ENCODE measurements at regions not wholly inside any gene's neighbourhood (a gene's known extent, or its start where the extent isn't known, plus 50 kb on each side); places are given as distances from the start of the nearest gene placed in this dataset.

DNA sequence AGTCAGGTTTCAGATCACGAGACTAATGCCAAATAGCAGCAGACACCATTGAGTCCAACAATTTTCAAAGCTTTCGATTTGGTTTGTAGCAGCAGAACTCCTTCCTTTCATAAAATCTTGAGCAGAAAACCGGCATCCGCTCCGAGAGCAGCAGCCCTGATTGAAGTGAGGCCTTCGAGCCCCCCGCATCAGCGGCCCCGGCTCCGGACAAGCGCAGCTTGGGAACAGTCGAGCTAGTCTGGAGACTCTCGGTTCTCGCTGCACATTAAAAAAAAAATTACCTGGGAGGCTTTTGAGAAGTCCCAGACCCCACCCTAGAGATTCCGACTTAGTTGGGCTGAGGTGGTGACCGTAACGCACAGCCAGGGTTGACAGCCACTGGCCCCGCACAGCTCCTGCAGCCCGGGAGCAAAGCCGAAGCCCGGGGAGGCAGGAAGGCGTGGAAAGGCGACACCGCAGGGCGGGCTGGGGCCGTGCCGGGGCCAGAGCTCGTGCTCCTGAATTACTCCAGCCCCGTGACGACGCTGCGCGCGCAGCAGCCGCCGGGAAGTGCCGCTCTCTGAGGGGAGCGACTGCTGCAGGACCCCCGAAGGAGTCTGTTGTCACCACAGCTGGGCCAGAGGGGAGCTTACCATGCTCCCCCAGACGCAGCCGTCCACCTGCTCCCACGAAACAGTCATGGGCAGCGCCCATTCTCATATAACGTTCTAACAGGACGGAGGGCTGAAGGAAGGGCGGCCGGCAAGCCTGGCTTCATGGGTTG is 57.8 kb downstream of the SPATA19 start:
- DNase-seq = peak; percentile 80

DNA sequence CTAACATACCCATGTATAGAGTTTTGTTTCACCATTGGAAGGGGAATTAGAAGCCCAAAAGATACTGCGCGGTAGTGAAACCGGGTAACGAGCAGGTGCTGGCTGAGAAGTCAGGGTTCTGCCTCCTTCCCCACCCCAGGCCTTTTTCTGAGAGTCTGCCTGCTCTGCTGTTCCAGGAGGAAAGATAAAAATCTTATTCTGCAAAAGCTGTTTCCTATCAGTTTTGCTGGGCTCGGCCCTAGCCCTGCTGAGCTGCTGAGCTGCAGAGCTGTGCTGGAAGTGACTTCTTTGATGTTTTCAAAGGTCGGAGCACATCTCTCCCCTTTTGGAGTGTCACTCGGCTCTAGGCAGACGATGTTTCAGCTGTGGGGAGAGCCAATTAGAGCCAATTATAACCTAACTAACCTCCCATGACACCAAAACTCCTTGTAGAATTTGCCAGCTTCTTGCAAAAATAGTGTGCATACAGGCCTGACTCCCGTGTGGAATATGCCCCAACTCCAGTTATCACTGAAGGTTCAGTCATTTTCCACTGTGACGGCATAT is 59.4 kb downstream of the SPATA19 start:
- peak; percentile 20 for DNase-seq

DNA sequence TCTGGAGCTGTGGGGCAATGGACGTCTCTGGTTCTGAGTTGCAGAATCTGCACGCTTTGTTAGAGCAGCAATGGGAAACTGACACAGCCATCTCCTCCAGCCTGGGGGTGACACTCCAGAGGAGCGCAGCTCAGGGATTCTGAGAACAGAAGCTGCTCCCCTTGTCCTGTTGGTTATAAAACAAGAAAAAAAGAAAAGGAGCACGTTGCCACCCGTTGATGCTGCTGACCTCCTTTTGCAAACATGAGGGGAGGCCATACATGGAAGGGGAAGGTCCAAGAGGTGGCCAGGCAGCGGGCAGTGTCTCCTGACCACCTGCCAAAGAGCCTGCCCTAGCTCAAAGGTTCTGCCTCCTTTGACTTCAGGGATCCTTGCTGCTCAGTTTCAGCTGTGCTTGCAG is 61.0 kb downstream of the SPATA19 start:
- no peak for DNase-seq

DNA sequence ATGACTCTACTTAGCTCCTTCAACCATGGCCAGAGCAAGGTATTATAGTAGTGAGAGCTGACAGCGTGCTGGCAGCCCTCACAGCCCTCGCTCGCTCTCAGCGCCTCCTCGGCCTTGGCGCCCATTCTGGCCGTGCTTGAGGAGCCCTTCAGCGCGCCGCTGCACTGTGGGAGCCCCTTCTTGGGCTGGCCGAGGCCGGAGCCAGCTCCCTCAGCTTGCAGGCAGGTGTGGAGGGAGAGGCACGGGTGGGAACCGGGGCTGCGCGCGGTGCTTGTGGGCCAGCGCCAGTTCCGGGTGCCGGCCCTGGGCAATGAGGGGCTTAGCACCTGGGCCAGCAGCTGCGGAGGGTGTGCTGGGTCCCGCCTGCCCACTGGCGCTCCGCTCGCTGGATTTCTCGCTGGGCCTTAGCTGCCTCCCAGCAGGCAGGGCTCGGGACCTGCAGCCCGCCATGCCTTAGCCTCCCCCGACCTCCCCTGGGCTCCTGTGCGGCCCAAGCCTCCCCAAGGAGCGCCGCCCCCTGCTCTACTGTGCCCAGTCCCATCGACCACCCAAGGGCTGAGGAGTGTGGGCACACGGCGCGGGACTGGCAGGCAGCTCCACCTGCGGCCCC is 63.1 kb downstream of the SPATA19 start:
- DNase-seq = no peak

DNA sequence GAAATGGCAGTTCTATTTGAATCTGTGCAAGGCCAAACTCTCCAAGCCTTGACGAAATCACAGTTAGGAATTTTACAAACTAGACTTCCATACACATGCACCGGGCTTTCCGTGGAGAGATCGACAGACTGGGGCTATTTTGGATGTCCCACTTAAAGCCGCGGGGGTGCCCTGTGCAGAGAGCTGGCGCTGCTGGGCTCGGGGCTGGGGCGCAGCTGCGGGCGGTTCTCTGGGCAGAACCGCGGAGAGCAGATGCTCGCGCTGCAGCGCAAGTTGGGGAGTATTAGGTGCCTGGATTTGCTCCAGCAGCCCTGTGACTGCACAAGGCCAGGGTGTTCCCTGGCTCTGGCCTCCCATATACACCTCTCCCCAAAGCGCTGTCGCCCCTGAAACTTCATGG is 67.2 kb downstream of the SPATA19 start:
- no peak for DNase-seq

DNA sequence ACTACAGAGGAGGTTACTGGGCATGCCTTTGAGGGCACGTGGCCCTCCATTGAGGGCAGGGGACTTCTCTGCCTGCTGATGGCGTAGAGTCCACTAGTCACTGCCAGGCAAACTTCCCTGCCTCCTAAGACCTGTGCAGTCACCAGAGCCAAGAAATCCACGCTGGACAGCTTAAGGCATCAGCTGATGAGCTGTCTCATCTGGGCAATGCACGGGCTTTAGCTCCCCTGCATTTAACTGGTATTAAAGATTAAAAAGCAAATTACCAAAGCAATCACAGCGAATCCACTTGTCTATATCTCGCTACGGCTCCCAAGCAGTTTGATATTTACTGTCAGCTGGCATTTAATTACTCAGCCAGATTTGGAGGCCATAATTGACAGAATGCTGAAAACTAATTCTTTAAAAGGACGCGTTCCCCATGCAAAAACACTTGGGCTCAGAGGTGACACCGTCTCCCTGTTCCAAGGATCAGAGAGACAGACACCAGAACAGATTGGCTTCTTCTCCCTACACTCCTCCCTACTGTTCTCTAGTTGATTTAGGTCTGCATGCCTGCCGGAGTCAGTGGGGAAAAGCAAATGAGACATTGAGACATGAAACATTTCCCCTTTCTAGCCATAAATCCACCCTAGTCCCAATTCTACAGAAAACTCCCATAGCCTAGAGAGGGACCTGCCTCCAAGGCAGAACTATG is 68.5 kb downstream of the SPATA19 start:
- no peak for DNase-seq

DNA sequence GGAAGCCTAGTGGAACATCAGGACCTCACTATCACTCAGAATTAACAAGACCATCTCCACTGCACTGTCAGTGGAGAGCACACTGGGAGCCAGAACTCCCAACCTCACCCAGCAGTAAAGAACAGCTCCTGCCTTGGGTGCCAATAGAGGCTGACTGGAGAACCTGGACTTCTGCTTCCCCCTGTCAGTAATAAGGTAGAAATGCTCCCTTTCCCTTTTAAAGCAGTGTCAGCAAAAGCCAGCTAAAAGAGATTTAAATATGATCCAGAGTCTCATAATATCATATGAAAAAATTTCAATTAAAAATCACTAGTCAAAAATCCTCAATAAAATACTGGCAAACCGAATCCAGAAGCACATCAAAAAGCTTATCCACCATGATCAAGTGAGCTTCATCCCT is 82.8 kb downstream of the SPATA19 start:
- peak; percentile 15 for DNase-seq

DNA sequence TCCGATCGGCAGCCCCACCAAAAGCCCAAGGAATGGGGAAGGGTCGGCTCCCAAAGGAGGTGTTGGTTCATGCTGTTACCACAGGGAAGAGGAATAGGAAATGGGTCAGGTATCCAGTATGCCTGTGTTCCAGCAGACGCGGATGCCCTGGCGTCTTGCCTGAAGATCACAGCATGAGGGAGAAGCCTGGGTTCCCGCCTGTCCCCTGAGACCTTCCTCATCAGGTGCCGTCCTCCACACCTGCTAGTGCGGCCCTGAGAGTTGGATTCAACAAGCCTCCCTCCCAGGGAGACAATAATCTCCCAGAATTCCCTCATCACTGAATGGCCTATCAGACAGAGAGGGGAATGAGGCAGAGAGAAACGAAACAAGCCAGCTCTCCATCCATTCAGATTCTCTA is 92.2 kb downstream of the SPATA19 start:
- DNase-seq = no peak

DNA sequence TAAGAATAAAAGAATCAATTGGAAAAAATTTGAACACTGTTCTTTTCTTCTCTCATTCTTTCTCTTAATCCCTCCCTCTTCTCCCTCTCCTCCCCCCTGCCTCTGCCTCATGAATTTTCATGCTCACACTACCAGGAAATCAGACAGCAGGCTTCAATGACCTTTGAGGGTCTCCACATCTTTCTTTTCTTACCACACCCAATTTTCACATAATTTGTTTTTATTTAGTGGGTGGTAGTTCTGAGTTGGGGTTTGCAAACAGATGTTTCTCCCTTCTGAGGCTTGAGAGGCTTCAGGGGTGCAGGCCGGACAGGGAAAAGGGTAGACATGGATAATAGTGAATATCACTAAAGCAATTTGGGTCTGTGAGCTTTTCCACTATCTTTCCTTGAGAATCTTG is 95.5 kb downstream of the SPATA19 start:
- no peak for DNase-seq

DNA sequence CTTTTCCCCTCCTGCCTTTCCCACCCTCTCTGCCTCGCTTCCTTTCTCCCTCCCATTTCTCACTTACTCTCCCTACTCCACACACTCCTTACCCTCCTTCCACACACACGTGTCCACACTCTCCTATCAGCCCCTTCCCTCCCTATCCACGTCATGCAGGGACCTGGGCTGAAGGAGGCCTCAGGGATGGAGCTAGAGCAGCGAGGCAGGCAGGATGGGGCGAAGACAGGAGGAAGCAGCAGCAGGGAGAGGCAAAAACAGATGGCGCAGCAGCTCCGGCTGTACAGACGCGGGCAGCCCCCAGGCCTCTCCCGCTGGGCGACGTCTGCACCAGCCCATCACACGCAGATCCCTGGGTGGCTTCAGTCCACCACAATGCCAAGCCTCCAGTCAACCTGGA is 97.9 kb downstream of the SPATA19 start:
- no peak for DNase-seq

DNA sequence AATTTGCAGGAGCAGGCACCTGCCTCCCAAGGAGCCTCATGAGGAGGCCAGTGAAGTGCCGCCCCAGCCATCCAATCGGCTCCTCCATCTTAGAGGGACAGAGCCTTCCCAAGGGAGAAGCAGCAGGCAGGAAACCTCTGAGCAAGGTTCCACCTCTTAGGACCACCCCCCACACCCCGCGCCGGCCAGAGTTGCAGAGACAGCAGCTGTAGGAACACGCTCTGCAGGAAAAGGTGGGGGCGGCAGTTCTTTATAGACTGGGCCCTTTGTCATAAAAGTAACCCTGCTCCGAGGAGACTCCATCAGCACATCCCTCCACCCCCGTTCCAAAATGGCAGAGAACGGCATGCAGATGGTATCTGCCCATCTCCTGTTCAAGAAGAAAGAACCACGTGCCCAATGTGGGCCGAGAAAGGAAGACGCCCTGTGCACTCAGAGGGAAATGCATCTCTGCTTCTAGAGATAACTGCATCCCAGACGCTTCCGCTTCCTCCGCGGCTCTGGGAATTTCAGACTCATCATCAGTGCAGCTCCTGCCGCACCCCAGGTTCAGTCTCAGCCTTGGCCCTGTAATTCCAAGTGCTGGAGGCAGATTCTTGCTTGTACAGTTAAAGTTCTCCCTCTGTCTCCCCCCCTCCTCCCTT is 98.5 kb downstream of the SPATA19 start:
- no peak for DNase-seq

DNA sequence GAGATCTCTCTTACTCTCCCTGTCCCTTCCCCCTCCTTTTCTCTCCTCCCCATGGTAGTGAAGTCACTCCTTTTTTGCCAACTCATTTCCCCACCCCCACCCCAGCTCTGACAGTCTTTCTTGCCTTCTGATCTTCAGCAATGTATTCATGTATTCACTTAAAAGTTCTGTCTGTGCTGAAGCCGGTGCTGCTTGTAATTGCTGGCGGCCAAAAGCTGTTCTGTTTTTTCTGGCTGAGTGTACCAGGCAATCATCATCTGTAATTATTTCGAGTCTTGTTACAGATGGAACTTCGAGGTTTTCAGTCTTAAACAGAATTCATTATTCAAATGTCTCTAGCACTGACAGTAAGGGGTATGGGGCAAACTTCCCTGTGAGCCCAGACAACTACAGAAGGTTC is 99.5 kb downstream of the SPATA19 start:
- no peak for DNase-seq

DNA sequence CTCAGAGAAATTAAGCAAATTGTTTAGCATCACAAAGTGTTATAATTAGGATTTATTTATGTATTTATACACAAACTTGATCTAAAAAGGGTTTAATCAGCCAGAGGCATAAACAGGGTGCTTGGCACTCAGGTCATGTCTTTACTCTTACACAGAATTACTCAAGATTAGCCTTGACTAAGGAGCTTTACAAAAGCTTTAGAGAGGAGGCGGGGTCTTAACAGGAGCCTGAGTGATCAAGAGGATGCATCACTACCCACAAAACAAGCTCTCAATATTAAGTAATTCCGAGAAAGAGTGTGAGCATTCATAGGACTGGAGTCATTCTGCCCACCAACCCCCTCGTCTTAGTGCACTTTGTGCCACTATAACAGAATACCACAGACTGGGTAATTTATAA is 103.0 kb downstream of the SPATA19 start:
- no peak for DNase-seq

DNA sequence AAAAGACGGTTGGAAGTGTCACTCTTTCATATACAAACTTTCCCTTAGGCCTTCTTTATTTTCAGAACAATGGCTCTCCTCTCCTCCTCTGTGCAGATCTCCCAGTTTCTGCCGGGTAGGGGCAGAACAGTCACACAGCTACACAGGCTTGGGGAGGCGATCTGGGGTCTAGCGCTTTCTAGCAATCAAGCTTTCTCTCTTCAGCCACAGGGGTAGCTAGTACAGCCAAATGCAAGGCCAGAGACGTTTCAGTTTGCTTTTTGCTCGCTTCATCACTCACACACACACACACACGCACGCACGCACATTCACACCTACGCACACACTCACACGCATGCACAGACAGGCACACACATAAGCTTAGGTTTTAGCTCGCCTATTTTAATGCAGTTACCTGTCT is 104.3 kb downstream of the SPATA19 start:
- no peak for DNase-seq

DNA sequence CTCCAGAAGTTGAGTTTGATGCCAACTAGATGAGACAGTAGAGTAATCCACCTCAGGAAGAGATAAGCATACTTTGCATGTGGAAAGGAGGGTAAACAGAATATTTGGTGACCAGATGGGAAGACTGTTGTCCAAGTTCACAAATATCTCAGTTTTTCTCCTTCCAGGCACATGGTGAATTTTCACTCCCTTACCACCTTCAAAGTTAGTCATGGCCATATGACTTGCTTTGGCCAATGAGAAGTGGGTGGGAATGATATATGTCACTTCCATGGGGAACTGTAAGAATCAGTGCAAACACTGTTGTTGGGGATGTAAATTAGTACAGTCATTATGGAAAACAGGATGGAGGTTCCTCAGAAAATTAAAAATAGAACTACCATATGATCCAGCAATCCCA is 105.8 kb downstream of the SPATA19 start:
- DNase-seq = no peak

DNA sequence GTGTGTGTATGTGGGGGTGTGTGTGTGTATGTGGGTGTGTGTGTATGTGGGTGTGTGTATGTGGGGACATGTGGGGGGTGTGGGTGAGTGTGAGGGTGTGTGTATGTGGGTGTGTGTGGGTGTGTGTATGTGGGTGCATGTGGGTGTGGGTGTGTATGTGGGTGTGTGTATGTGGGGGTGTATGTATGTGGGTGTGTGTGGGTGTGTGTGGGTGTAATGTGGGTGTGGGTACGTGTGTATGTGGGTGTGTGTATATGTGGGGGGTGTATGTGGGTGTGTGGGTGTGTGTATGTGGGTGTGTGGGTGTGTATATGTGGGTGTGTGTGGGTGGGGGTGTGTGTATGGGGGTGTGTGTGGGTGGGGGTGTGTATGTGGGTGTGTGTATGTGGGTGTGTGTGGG is 106.7 kb downstream of the SPATA19 start:
- no peak for DNase-seq

DNA sequence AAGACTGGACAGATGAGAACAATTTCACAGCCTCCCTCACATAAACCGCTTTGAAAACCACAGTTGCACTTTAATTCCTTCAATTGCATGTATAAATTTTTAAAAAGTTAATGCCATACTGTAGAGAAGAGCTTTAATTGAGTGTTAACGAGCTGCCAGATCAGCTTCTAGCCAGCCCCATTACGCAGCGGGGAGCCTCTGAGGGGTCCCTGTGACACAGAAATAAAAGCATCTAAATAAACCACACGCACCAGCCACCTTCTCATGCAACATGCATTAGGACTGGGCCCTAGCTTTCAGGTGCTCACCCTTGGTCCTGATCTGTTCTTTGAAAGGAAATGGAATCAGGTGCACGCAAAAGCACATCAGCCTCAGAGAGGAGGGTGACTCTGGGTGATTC is 111.7 kb downstream of the SPATA19 start:
- no peak for DNase-seq

DNA sequence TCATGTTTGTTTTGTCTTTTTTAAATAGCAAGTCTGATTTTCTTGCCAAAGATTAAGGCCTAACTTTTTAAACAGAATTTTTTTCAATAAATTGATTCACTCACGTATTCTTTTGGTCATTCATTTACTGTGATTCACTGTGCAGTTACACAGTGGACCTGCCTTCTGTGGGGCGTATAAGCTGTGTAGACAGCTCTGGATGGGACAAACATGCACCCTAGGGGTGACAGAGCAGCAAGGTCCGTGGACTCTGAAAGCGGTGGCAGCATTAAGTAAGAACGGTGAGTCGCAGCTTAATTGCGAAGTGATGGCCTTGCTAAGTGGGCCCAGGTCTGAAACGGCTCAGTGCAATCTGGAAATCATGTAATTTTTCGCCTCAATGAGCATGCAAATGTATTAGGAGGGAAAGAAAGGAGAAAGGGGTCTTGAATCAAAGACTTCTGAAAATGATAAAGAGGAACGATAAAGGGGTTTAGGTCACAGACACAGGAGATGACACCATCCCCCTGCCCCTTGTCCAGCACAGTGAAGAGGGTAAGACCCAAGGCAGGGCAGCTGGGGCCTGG is 113.1 kb downstream of the SPATA19 start:
- DNase-seq = no peak

DNA sequence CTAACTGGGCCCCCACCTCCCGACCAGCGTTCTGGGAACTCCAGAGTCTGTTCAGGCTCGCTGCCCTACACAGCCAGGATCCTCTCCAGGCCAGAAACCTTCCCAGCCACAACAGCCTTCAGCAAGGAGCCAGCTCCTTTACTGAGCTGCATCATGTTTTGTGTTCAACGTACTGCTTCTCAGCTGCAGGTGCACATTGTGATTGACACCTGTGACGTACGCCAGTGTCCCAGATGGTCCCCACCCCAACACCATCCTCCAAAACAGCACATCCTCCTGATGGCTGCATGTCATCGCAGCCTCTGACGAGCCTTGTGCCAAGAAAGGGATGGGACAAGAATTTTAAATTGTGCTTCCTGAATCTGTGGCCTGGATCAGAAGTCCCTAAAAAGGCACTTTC is 117.5 kb downstream of the SPATA19 start:
- no peak for DNase-seq

DNA sequence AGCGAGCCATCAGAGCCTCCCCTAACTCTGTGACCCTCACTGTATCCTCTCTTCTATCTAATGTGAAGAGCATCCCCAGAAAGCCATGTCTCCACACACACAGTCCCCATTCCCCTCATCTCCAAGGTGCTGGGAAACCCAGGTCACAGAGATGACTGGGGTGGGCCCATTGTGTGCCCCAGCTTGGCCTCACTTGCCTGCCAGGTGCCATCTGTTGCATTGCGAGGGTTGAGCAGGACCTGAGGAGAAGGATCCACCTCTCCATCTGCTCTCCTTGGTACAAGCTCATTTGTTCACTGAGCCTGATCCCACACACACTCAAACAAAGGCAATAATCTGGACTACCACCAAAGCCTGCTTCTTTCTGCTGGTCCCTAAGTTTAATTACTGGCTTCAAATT is 118.8 kb downstream of the SPATA19 start:
- peak; percentile 26 for DNase-seq

DNA sequence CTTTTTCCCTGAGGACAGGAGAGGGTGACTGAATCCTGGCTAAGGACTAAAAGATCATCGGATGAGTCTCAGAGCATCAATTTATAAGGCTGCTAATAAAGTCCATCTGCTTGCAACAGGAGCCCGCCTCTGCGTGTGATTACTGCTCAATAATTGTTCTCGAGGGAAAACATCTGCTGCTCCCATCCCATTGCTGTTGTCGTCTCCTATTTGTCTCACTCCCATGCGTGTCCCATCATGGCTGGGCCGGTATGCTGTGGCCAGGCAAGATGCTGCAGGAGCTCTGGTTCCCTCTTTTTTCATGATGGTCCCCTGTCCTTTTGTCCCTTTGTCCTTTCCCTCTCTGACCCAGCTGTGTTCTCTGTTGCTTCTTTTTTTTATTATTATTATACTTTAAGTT is 121.2 kb downstream of the SPATA19 start:
- DNase-seq = no peak

DNA sequence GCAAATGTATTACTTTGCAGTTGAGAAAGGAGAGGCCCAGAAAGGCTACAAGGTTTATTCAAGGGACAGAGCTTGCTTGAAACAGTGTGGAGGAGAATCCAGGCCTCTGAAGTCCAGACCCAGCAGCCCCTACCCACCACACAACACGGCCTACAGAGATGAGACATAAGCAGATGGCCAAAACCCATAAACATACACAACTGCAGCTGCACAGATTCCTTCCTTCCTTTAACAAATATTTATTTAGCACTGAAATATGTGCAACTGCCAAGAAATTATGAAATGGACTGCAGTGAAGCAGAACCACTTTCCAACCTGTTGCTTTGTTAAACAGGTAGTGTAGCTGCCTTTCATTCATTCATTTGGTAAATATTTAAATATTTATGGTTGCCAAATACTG is 122.3 kb downstream of the SPATA19 start:
- DNase-seq = peak; percentile 97

DNA sequence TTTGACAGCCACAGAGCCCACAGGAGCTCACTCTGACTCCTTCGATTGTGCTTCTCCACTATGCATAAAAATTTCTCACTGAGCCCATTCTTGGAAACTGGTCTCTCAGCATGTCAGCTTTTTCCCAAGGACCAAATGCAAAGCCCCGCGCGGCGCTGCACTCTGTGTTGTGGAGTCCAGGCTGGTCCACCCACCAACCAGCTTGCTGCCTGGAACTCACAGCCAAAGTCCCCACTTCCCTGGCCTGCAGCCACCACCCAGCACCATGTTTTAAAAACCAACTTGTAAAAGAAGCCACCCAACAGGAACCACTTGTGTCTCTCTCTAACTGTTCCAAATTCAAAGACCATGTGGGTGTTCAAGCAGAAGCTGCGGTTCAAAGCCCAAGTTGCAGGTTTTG is 124.4 kb downstream of the SPATA19 start:
- DNase-seq = no peak

All from DMS53 (cell line).